Hematopoietic multipotent progenitor cell treated with erythropoietin and hydrocortisone succinate and interleukin-3 and kit ligand, for 6 days (in vitro differentiated cells): ENCODE measurements at regions not wholly inside any gene's neighbourhood (a gene's known extent, or its start where the extent isn't known, plus 50 kb on each side); places are given as distances from the start of the nearest gene placed in this dataset.
"Not testable (repeated sequence)": the region's sequence is repeated elsewhere in the genome, so short reads cannot be mapped to it uniquely, and the experiment has no call there.

ENCODE experiments used
- DNase-seq: peaks from one replicate; pipeline ENCODE4 v3.0.0-alpha.2; 2015

- DNase-seq = no peak
These were observed 59.1 kb upstream of the EDAR start for GRCh38 chr2:109048163-109048562.

DNA sequence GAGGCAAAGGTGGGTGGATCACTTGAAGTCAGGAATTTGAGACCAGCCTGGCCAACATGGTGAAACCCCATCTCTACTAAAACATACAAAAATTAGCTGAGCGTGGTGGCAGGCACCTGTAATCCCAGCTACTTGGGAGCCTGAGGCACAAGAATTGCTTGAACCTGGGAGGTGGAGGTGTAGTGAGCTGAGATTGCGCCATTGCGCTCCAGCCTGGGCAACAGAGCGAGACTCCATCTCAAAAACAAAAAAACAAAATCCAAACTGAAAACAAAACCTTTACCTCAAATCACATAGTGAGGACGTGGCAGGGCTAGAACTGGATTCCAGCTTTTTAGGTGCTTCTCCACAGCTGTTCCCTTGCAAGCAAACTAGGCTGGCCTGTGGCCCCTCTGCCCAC, 58.5 kb upstream of the EDAR start:
- DNase-seq = not testable (repeated sequence)

DNA sequence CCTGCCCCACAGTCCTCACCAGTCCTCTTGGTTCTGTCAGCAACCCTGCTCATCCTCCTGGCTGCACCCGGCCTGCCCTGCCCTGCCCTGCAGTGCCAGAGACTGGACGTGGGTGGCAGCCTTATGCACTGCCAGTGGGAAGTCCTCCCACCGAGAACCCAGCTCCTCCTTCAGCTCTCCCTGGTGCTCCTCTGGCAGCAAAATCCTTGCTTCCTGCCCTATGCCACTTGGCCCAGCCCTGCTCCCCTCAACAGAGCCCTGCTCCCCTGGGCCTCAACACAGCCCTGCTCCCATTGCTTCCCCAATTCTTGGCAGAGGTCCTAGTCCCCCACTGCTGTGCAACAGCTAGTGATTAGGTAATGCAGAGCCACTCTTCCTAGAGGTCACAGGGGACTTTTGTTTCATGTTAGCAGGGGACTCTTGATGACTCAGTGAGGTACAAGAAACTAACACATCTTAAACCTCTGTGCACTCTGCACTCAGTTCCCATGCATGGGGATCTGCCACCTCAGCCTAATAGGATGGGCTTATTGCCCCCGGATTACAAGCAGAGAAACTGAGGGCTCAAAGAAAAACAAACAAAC, 58.0 kb upstream of the EDAR start:
- peak; percentile 30 for DNase-seq

DNA sequence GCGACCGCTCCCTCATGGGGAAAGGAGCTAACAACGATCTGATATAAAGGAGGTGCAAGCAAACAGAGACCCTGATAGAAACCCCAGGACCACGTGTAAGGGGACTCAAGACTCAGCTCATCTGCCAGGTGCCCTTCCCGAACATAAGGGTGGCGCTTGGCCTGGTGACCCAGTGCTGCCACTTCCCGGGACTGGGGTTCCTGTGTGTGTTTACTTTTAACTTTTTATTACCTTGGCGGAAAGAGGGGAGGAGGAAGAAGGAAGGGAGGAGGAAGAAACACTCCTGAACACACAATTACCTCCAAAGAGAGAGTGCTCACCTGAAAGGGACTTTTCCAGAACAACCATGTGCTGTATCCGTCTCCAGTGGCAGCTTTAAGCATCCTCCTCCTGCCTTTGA, 56.5 kb upstream of the EDAR start:
- no peak for DNase-seq

DNA sequence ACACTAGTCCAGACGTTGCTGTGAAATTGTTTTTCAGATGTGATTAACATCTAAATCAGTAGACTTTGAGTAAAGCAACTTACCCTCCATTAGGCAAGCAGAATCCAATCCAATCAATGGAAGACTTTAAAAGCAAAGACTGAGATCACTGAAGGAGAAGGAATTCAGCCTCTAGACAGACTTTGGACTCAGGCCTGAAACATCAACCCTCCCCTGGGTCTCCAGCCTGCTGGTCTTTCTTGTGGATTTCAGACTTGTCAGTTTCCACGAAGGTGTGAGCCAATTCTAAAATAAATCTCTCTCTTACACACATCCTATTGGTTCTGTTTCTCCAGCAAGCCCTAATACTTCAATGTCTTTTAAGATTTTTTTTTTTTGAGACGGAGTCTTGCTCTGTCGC, 50.0 kb upstream of the EDAR start:
- DNase-seq = no peak
